ENCODE measurements at regions not wholly inside any gene's neighbourhood (a gene's known extent, or its start where the extent isn't known, plus 50 kb on each side); places are given as distances from the start of the nearest gene placed in this dataset.

DNA sequence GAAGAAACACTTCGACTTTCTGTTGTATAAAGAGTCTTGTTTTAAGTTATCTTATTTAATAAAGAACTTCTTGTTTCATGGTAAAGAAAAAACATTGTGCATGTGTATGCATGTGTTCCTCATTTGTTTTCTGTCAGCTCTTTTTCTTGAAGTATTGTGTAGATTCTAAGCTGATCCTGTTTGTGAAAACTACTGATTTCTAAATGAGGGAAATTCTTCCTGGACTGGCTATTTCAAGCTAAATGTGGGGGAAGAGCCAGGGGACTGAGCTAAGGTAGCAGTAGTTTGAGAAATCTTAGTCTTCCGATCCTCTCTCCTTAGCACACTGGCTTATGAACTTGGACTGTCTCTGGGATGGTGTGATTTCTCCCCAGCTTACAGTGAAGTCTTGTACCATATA lies 56.4 kb upstream of the RBMS1 start:
- H3K27ac ChIP-seq (ENCODE audit: low read depth) = no peak overlapping the region
- no peak overlapping the region for H3K4me3 ChIP-seq (ENCODE audit: low read depth, low read length)
- WGBS = 91% methylated on average over 2 of the region's 2 CpGs
- H3K36me3 ChIP-seq (ENCODE audit: insufficient read depth) = no peaks in the 10 kb centered on the region
- H3K4me1 ChIP-seq (ENCODE audit: insufficient read depth) = no peaks in the 10 kb centered on the region
- DNase-seq (ENCODE audit: extremely low spot score) = no peak

- 54% methylated on average over 4 of the region's 4 CpGs for WGBS
- DNase-seq (ENCODE audit: extremely low spot score) = no peak
- H3K27ac ChIP-seq (ENCODE audit: low read depth) = no peak overlapping the region
- no peaks in the 10 kb centered on the region for H3K4me1 ChIP-seq (ENCODE audit: insufficient read depth)
- no peak overlapping the region for H3K4me3 ChIP-seq (ENCODE audit: low read depth, low read length)
- no peaks in the 10 kb centered on the region for H3K36me3 ChIP-seq (ENCODE audit: insufficient read depth)
Observed at GRCh38 chr2:160551259-160551658, 57.7 kb upstream of the RBMS1 start.

GRCh38 chr2:160555420-160556071 lies 61.9 kb upstream of the RBMS1 start:
- Histone ChIP-seq H3K4me3 (ENCODE audit: low read depth, low read length) (no peak overlapping the region), H3K27ac (ENCODE audit: low read depth) (no peak overlapping the region), H3K4me1 (ENCODE audit: insufficient read depth) (no peaks in the 10 kb centered on the region), H3K36me3 (ENCODE audit: insufficient read depth) (no peaks in the 10 kb centered on the region)
- 96% methylated on average over 6 of the region's 6 CpGs for WGBS
- no peak for DNase-seq (ENCODE audit: extremely low spot score)

GRCh38 chr2:160557903-160558302 lies 64.3 kb upstream of the RBMS1 start:
- H3K4me3 ChIP-seq (ENCODE audit: low read depth, low read length) = no peak overlapping the region
- no peak for DNase-seq (ENCODE audit: extremely low spot score)
- no peaks in the 10 kb centered on the region for H3K36me3 ChIP-seq (ENCODE audit: insufficient read depth)
- no peaks in the 10 kb centered on the region for H3K4me1 ChIP-seq (ENCODE audit: insufficient read depth)
- no peak overlapping the region for H3K27ac ChIP-seq (ENCODE audit: low read depth)
- WGBS = 81% methylated on average over 3 of the region's 3 CpGs

- no peak for DNase-seq (ENCODE audit: extremely low spot score)
- no peak overlapping the region for H3K27ac ChIP-seq (ENCODE audit: low read depth)
- 95% methylated on average over 5 of the region's 5 CpGs for WGBS
- no peaks in the 10 kb centered on the region for H3K4me1 ChIP-seq (ENCODE audit: insufficient read depth)
- no peak overlapping the region for H3K4me3 ChIP-seq (ENCODE audit: low read depth, low read length)
- no peaks in the 10 kb centered on the region for H3K36me3 ChIP-seq (ENCODE audit: insufficient read depth)
Observed at GRCh38 chr2:160558531-160558930, 64.9 kb upstream of the RBMS1 start.

DNA sequence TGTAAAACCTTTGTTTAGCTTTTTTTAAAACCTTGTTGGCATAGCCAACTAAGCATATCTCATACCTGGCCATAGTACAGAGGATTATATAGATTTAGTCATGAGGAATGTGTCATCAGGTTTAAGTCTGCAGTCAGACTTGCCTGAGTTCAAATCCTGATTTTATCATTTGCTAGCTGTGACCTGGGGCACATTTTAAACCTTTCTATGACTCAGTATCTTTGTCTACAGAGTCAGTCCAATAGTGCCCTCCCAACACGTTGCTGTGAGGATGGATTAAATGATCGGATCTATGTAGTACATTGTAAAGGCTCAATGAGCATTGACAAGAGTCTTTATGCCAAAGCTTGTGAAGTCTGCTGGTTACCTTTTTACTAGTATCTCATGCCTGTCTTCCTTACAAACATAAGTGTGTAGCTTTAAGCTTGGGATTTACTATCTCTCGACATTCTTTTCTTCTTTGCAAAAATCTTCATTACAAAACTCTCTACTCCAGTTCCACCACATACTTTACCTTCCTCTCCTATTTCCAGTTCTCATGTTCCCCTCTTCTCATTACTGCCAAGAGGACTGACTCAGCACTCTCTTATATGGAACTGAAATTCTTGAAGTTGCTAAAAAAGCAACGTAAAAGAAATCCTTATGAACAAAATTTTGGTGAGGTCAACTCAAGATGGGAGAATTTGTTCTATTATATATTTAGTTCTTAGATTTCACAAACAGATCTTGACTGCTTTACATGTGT lies 68.1 kb upstream of the RBMS1 start:
- WGBS = 39% methylated on average over 4 of the region's 4 CpGs
- no peaks in the 10 kb centered on the region for H3K36me3 ChIP-seq (ENCODE audit: insufficient read depth)
- no peaks in the 10 kb centered on the region for H3K4me1 ChIP-seq (ENCODE audit: insufficient read depth)
- no peak overlapping the region for H3K4me3 ChIP-seq (ENCODE audit: low read depth, low read length)
- no peak for DNase-seq (ENCODE audit: extremely low spot score)
- no peak overlapping the region for H3K27ac ChIP-seq (ENCODE audit: low read depth)

GRCh38 chr2:160562730-160563129 lies 69.1 kb upstream of the RBMS1 start:
- H3K36me3 ChIP-seq (ENCODE audit: insufficient read depth) = no peaks in the 10 kb centered on the region
- H3K4me1 ChIP-seq (ENCODE audit: insufficient read depth) = no peaks in the 10 kb centered on the region
- DNase-seq (ENCODE audit: extremely low spot score) = no peak
- 84% methylated on average over 2 of the region's 2 CpGs for WGBS
- no peak overlapping the region for H3K27ac ChIP-seq (ENCODE audit: low read depth)
- H3K4me3 ChIP-seq (ENCODE audit: low read depth, low read length) = no peak overlapping the region

GRCh38 chr2:160564591-160564990 lies 71.0 kb upstream of the RBMS1 start:
- Histone ChIP-seq H3K4me1 (ENCODE audit: insufficient read depth) (no peaks in the 10 kb centered on the region), H3K27ac (ENCODE audit: low read depth) (no peak overlapping the region), H3K4me3 (ENCODE audit: low read depth, low read length) (no peak overlapping the region), H3K36me3 (ENCODE audit: insufficient read depth) (no peaks in the 10 kb centered on the region)
- no peak for DNase-seq (ENCODE audit: extremely low spot score)

- H3K36me3 ChIP-seq (ENCODE audit: insufficient read depth) = no peaks in the 10 kb centered on the region
- 88% methylated on average over 3 of the region's 3 CpGs for WGBS
Observed at GRCh38 chr2:160565099-160565845, 71.7 kb upstream of the RBMS1 start.

GRCh38 chr2:160566717-160567116 lies 73.1 kb upstream of the RBMS1 start:
- no peak overlapping the region for H3K27ac ChIP-seq (ENCODE audit: low read depth)
- no peaks in the 10 kb centered on the region for H3K36me3 ChIP-seq (ENCODE audit: insufficient read depth)
- no peaks in the 10 kb centered on the region for H3K4me1 ChIP-seq (ENCODE audit: insufficient read depth)
- H3K4me3 ChIP-seq (ENCODE audit: low read depth, low read length) = no peak overlapping the region
- no peak for DNase-seq (ENCODE audit: extremely low spot score)

More at GRCh38 chr2:160565099-160565845, 71.7 kb upstream of the RBMS1 start:
- Histone ChIP-seq H3K4me1 (ENCODE audit: insufficient read depth) (no peaks in the 10 kb centered on the region), H3K4me3 (ENCODE audit: low read depth, low read length) (no peak overlapping the region), H3K27ac (ENCODE audit: low read depth) (no peak overlapping the region)
- no peak for DNase-seq (ENCODE audit: extremely low spot score)

DNA sequence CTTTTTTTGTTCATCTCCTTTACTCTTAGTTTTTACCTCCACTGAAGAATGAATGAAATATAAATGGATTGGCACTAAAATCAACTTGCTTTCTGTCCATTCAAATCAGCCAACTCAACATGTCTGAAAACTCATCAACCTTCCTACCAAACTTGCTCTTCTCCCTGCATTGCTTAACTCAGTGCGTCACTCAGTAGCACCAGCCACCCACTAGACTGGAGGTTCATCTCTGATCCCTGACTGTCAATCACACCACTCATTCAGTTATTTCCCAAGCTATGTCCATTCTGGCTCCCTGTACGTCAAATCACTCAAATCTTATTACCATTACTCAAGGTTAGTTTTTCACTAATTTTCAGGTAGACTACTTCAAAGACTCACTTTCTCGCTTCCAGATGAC lies 75.2 kb upstream of the RBMS1 start:
- H3K4me3 ChIP-seq (ENCODE audit: low read depth, low read length) = no peak overlapping the region
- H3K27ac ChIP-seq (ENCODE audit: low read depth) = no peak overlapping the region
- no peak for DNase-seq (ENCODE audit: extremely low spot score)
- H3K4me1 ChIP-seq (ENCODE audit: insufficient read depth) = no peaks in the 10 kb centered on the region
- H3K36me3 ChIP-seq (ENCODE audit: insufficient read depth) = no peaks in the 10 kb centered on the region
- 99% methylated on average over 3 of the region's 3 CpGs for WGBS

GRCh38 chr2:160570376-160570775 lies 76.8 kb upstream of the RBMS1 start:
- Histone ChIP-seq H3K4me3 (ENCODE audit: low read depth, low read length) (no peak overlapping the region), H3K4me1 (ENCODE audit: insufficient read depth) (no peaks in the 10 kb centered on the region), H3K27ac (ENCODE audit: low read depth) (no peak overlapping the region), H3K36me3 (ENCODE audit: insufficient read depth) (no peaks in the 10 kb centered on the region)
- DNase-seq (ENCODE audit: extremely low spot score) = no peak
- 87% methylated on average over 2 of the region's 2 CpGs for WGBS

GRCh38 chr2:160574468-160575140 lies 81.0 kb upstream of the RBMS1 start:
- Histone ChIP-seq H3K4me3 (ENCODE audit: low read depth, low read length) (no peak overlapping the region), H3K4me1 (ENCODE audit: insufficient read depth) (no peaks in the 10 kb centered on the region), H3K36me3 (ENCODE audit: insufficient read depth) (no peaks in the 10 kb centered on the region), H3K27ac (ENCODE audit: low read depth) (no peak overlapping the region)
- DNase-seq (ENCODE audit: extremely low spot score) = no peak
- 96% methylated on average over 1 of the region's 1 CpG for WGBS

GRCh38 chr2:160575368-160575767 lies 81.8 kb upstream of the RBMS1 start:
- no peak for DNase-seq (ENCODE audit: extremely low spot score)
- H3K27ac ChIP-seq (ENCODE audit: low read depth) = no peak overlapping the region
- no peak overlapping the region for H3K4me3 ChIP-seq (ENCODE audit: low read depth, low read length)
- no peaks in the 10 kb centered on the region for H3K4me1 ChIP-seq (ENCODE audit: insufficient read depth)
- no peaks in the 10 kb centered on the region for H3K36me3 ChIP-seq (ENCODE audit: insufficient read depth)

Measured in urinary bladder (tissue), 3 donors.